HL-60 (cell line): ENCODE measurements at regions not wholly inside any gene's neighbourhood (a gene's known extent, or its start where the extent isn't known, plus 50 kb on each side); places are given as distances from the start of the nearest gene placed in this dataset.

ENCODE experiments used
- DNase-seq, 2 experiments: peaks; one replicate each; pipeline ENCODE4 v3.0.0-alpha.2; 2010 to 2020; ENCODE audit warnings: low read depth in 1 of 2, low spot score in 1 of 2
- H3K27ac ChIP-seq: fragments of 250-450 bp; sonication (Bioruptor Pico); replicated peaks from 2 replicates; pipeline ENCODE4 v1.5.1; 2020; ENCODE audit warnings: mild to moderate bottlenecking, moderate library complexity
- H3K27me3 ChIP-seq: fragments of 250-450 bp; sonication (Bioruptor Pico); 2 replicates; pipeline ENCODE4 v1.5.1; 2021; ENCODE audit warnings: mild to moderate bottlenecking, moderate library complexity; ENCODE audit not compliant: insufficient read depth, poor library complexity, severe bottlenecking
- H3K4me3 ChIP-seq: replicated peaks from 2 replicates; pipeline ENCODE4 v1.5.1; 2011; ENCODE audit warnings: mild to moderate bottlenecking, control low read depth, low read length; ENCODE audit not compliant: insufficient read depth
- GABPA ChIP-seq: IDR thresholded peaks from 2 replicates; pipeline ENCODE4 v1.6.1; 2012; ENCODE audit warnings: low read depth
- POLR2AphosphoS5 ChIP-seq: IDR thresholded peaks from 2 replicates; pipeline ENCODE4 v1.6.1; 2012; ENCODE audit warnings: low read depth
- REST ChIP-seq: IDR thresholded peaks from 2 replicates; pipeline ENCODE4 v1.6.1; 2012; ENCODE audit warnings: low read depth; ENCODE audit not compliant: insufficient replicate concordance
- SPI1 ChIP-seq: IDR thresholded peaks from 2 replicates; pipeline ENCODE4 v1.6.1; 2012; ENCODE audit warnings: low read depth, mild to moderate bottlenecking, borderline replicate concordance
- TF ChIP-seq, protein P1 (sequence below): IDR thresholded peaks from one replicate; pipeline ENCODE4 v1.5.1; 2011; ENCODE audit warnings: low read length, control low read depth, inconsistent platforms; ENCODE audit not compliant: insufficient read depth

DNA sequence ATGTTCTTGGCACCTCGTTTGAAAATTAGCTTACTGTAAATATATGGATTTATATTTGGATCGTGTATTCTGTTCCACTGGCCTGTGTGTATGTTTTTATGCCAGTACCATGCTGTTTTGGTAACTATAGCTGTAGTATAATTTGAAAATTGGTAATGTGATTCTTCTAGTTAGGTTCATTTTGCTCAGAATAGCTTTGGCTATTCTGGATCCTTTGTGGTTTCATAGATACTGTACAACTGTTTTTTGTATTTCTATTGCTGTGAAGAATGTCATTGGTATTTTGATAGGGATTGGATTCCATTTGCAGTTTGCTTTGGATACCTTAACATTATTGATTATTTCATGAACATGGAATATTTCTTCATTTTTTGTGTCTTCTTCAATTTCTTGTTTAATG lies 490.2 kb downstream of the BRINP3 start:
- DNase-seq, result no peak
- H3K4me3 ChIP-seq, result no peak overlapping the region
- H3K27ac ChIP-seq, result no peak overlapping the region
- TF ChIP-seq, protein P1, sequence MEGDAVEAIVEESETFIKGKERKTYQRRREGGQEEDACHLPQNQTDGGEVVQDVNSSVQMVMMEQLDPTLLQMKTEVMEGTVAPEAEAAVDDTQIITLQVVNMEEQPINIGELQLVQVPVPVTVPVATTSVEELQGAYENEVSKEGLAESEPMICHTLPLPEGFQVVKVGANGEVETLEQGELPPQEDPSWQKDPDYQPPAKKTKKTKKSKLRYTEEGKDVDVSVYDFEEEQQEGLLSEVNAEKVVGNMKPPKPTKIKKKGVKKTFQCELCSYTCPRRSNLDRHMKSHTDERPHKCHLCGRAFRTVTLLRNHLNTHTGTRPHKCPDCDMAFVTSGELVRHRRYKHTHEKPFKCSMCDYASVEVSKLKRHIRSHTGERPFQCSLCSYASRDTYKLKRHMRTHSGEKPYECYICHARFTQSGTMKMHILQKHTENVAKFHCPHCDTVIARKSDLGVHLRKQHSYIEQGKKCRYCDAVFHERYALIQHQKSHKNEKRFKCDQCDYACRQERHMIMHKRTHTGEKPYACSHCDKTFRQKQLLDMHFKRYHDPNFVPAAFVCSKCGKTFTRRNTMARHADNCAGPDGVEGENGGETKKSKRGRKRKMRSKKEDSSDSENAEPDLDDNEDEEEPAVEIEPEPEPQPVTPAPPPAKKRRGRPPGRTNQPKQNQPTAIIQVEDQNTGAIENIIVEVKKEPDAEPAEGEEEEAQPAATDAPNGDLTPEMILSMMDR, result no peak
- TF ChIP-seq POLR2AphosphoS5 (no peak), REST (no peak), SPI1 (no peak), GABPA (no peak)
- H3K27me3 ChIP-seq, result no peaks in the 10 kb centered on the region

- no peak for DNase-seq
- H3K27me3 ChIP-seq, result no peaks in the 10 kb centered on the region
- no peak overlapping the region for H3K4me3 ChIP-seq
- no peak overlapping the region for H3K27ac ChIP-seq
- TF ChIP-seq REST (no peak), GABPA (no peak), SPI1 (no peak), POLR2AphosphoS5 (no peak)
- TF ChIP-seq, protein P1, result no peak
These were observed 484.8 kb downstream of the BRINP3 start for GRCh38 chr1:189992856-189993255.

DNA sequence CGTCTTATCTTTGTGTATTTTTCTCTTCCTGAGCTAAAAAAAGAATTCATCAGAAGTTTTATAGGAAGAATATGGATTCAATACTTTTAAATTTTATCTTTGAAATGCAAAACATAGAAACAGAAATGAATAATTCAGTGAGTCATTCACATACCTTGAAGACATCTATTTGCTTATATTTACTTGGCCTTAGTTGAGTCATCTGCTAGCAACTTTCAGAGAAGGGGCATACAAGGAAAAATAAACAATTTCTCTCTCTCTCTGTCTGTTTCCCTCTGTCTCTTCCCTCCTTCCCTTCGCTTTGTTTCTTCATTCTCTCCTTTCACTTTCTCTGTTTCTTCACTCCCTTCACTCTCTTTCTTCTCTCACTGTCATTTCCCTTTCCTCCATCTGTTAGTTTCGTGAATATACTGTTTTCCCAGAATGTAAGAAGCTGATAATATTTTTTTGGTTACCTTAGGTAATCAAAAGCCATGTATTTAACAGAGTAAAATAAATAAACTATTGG lies 477.2 kb downstream of the BRINP3 start:
- H3K27ac ChIP-seq, result no peak overlapping the region
- TF ChIP-seq, protein P1, result no peak
- TF ChIP-seq POLR2AphosphoS5 (no peak), GABPA (no peak), SPI1 (no peak), REST (no peak)
- no peak overlapping the region for H3K4me3 ChIP-seq
- no peak for DNase-seq
- no peaks in the 10 kb centered on the region for H3K27me3 ChIP-seq
